Uterus (tissue), 2 donors: ENCODE measurements at regions not wholly inside any gene's neighbourhood (a gene's known extent, or its start where the extent isn't known, plus 50 kb on each side); places are given as distances from the start of the nearest gene placed in this dataset.

Experiments
- POLR2A ChIP-seq, 2 donors: fragments of 450-650 bp; IDR thresholded peaks; one replicate each; pipeline ENCODE4 v1.6.1; 2016; ENCODE audit warnings: antibody characterized with exemption in 2 of 2, mild to moderate bottlenecking in 1 of 2, moderate library complexity in 1 of 2
- TF ChIP-seq, protein P1 (sequence below), 4 experiments: fragments of 200-600 bp in 2 of 4; fragments of 450-650 bp in 2 of 4; sonication (generic) in 2 of 4; IDR thresholded peaks; one replicate each; pipeline ENCODE4 v1.5.1; 2016 to 2019; ENCODE audit warnings: antibody characterized with exemption in 4 of 4, mild to moderate bottlenecking in 2 of 4, moderate library complexity in 1 of 4

DNA sequence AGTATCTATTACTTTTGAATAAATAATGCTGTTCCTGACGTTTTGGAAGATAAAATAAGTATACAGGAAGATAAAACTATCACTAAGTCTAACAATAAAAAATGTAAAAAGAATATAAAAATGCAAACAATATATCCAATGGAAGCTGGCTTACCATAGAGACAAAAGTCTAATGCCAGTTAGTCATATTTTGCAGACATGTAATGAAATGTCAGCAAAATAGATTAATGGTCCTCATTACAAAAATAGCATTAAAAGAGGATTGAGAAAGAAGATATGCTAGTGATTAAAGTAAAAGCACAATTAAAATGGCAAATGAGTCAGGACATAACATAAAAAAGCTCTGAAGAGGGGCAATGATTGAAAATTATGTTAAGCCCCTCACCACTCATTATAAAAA lies 265.0 kb downstream of the MMUT start:
- TF ChIP-seq, protein P1, sequence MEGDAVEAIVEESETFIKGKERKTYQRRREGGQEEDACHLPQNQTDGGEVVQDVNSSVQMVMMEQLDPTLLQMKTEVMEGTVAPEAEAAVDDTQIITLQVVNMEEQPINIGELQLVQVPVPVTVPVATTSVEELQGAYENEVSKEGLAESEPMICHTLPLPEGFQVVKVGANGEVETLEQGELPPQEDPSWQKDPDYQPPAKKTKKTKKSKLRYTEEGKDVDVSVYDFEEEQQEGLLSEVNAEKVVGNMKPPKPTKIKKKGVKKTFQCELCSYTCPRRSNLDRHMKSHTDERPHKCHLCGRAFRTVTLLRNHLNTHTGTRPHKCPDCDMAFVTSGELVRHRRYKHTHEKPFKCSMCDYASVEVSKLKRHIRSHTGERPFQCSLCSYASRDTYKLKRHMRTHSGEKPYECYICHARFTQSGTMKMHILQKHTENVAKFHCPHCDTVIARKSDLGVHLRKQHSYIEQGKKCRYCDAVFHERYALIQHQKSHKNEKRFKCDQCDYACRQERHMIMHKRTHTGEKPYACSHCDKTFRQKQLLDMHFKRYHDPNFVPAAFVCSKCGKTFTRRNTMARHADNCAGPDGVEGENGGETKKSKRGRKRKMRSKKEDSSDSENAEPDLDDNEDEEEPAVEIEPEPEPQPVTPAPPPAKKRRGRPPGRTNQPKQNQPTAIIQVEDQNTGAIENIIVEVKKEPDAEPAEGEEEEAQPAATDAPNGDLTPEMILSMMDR (IDR thresholded peaks at IDR 0.05) = no peak
- TF ChIP-seq POLR2A (IDR thresholded peaks at IDR 0.05) = no peak
